ENCODE measurements at regions not wholly inside any gene's neighbourhood (a gene's known extent, or its start where the extent isn't known, plus 50 kb on each side); places are given as distances from the start of the nearest gene placed in this dataset.

- Histone ChIP-seq H4K91ac (ENCODE audit: low read length) (no peak overlapping the region), H3K18ac (ENCODE audit: low read depth in 1 of 2, low read length in 2 of 2) (no peak overlapping the region), H2AFZ (ENCODE audit: low read depth, low read length) (no peak overlapping the region), H2BK12ac (ENCODE audit: low read length in 2 of 2) (no peak overlapping the region), H2BK5ac (ENCODE audit: low read depth, low read length, poor library complexity, severe bottlenecking) (no peak overlapping the region), H3K4me1 (ENCODE audit: control insufficient read depth, insufficient read depth, low read depth, low read length) (peaks cover 2% of the 10 kb centered on the region), H3K14ac (ENCODE audit: low read length in 2 of 2) (no peak overlapping the region), H3K36me3 (ENCODE audit: control insufficient read depth in 1 of 2, insufficient read depth in 2 of 2, low read depth in 1 of 2, low read length in 2 of 2) (peaks cover 0 to 3% of the 10 kb centered on the region in 2 experiments), H3K23ac (ENCODE audit: low read length in 2 of 2) (no peak overlapping the region), H2AK5ac (ENCODE audit: low read length, severe bottlenecking) (no peak overlapping the region), H3K27me3 (ENCODE audit: control insufficient read depth in 1 of 2, insufficient read depth in 1 of 2, low read length in 2 of 2) (no peaks in the 10 kb centered on the region), H4K8ac (ENCODE audit: low read length) (no peak overlapping the region), H3K27ac (ENCODE audit: low read length, poor library complexity, severe bottlenecking) (no peak overlapping the region), H3K9ac (ENCODE audit: low read length) (no peak overlapping the region), H3K4me3 (ENCODE audit: insufficient read depth in 1 of 2, low read depth in 1 of 2, low read length in 2 of 2) (no peak overlapping the region), H3K4ac (ENCODE audit: low read depth in 1 of 2, low read length in 2 of 2) (no peak overlapping the region), H3K79me1 (replicated peaks; ENCODE audit: low read length, poor library complexity, severe bottlenecking) (no peaks in the 10 kb centered on the region), H3K4me2 (ENCODE audit: low read length, poor library complexity, severe bottlenecking) (no peak overlapping the region), H2BK15ac (ENCODE audit: low read depth, poor library complexity, severe bottlenecking) (no peak overlapping the region), H3K9me3 (ENCODE audit: control insufficient read depth, low read length) (no peaks in the 10 kb centered on the region), H2BK120ac (ENCODE audit: low read depth, low read length) (no peak overlapping the region)
- 76% methylated on average over 7 of the region's 7 CpGs for WGBS
- no peak for DNase-seq
These were observed 571.3 kb downstream of the GLRX3 start for GRCh38 chr10:130707389-130707979.

GRCh38 chr10:130708465-130709070 is 572.4 kb downstream of the GLRX3 start:
- Histone ChIP-seq H3K18ac (ENCODE audit: low read depth in 1 of 2, low read length in 2 of 2) (no peak overlapping the region), H4K91ac (ENCODE audit: low read length) (no peak overlapping the region), H3K4ac (ENCODE audit: low read depth in 1 of 2, low read length in 2 of 2) (no peak overlapping the region), H3K27me3 (ENCODE audit: control insufficient read depth in 1 of 2, insufficient read depth in 1 of 2, low read length in 2 of 2) (no peaks in the 10 kb centered on the region), H2BK120ac (ENCODE audit: low read depth, low read length) (no peak overlapping the region), H2AK5ac (ENCODE audit: low read length, severe bottlenecking) (no peak overlapping the region), H3K4me3 (ENCODE audit: insufficient read depth in 1 of 2, low read depth in 1 of 2, low read length in 2 of 2) (peak overlapping the region in 1 of 2 experiments; percentile 39), H3K4me1 (ENCODE audit: control insufficient read depth, insufficient read depth, low read depth, low read length) (peaks cover 2% of the 10 kb centered on the region), H2AFZ (ENCODE audit: low read depth, low read length) (no peak overlapping the region), H4K8ac (ENCODE audit: low read length) (no peak overlapping the region), H2BK15ac (ENCODE audit: low read depth, poor library complexity, severe bottlenecking) (no peak overlapping the region), H3K14ac (ENCODE audit: low read length in 2 of 2) (peak overlapping the region in 1 of 2 experiments; percentile 1), H3K27ac (ENCODE audit: low read length, poor library complexity, severe bottlenecking) (no peak overlapping the region), H3K9ac (ENCODE audit: low read length) (no peak overlapping the region), H2BK5ac (ENCODE audit: low read depth, low read length, poor library complexity, severe bottlenecking) (no peak overlapping the region), H3K23ac (ENCODE audit: low read length in 2 of 2) (no peak overlapping the region), H3K36me3 (ENCODE audit: control insufficient read depth in 1 of 2, insufficient read depth in 2 of 2, low read depth in 1 of 2, low read length in 2 of 2) (peaks cover 0 to 3% of the 10 kb centered on the region in 2 experiments), H3K9me3 (ENCODE audit: control insufficient read depth, low read length) (no peaks in the 10 kb centered on the region), H3K79me1 (replicated peaks; ENCODE audit: low read length, poor library complexity, severe bottlenecking) (no peaks in the 10 kb centered on the region), H3K4me2 (ENCODE audit: low read length, poor library complexity, severe bottlenecking) (no peak overlapping the region), H2BK12ac (ENCODE audit: low read length in 2 of 2) (no peak overlapping the region)
- no peak for DNase-seq
- 85% methylated on average over 18 of the region's 18 CpGs for WGBS

DNA sequence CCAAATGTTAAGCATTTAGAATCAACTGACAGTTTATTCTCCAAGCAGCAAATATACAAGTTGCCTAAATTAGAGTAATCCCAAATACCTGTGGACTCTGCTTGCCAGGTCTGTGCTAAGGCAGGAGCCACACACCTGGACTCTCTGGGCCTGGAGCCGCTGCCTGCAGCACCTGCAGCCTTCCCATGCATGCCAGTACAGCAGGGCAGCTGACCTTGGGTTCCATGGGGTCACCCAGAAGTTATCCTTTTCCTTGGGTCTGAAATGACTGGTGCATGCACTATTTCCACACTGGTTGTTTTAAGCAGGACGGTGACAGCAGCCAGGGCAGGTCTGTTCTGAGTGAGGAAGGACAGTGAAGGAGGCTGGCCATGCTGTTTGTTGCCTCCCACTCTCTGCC is 573.2 kb downstream of the GLRX3 start:
- H2BK5ac ChIP-seq (ENCODE audit: low read depth, low read length, poor library complexity, severe bottlenecking): no peak overlapping the region
- no peak overlapping the region for H2BK15ac ChIP-seq (ENCODE audit: low read depth, poor library complexity, severe bottlenecking)
- H2AK5ac ChIP-seq (ENCODE audit: low read length, severe bottlenecking): no peak overlapping the region
- H3K14ac ChIP-seq (ENCODE audit: low read length in 2 of 2): no peak overlapping the region
- no peak overlapping the region for H3K4me3 ChIP-seq (ENCODE audit: insufficient read depth in 1 of 2, low read depth in 1 of 2, low read length in 2 of 2)
- no peak overlapping the region for H4K8ac ChIP-seq (ENCODE audit: low read length)
- 41% methylated on average over 2 of the region's 2 CpGs for WGBS
- H2AFZ ChIP-seq (ENCODE audit: low read depth, low read length): no peak overlapping the region
- no peak overlapping the region for H3K4ac ChIP-seq (ENCODE audit: low read depth in 1 of 2, low read length in 2 of 2)
- no peak overlapping the region for H2BK120ac ChIP-seq (ENCODE audit: low read depth, low read length)
- no peaks in the 10 kb centered on the region for H3K79me1 ChIP-seq (replicated peaks; ENCODE audit: low read length, poor library complexity, severe bottlenecking)
- no peaks in the 10 kb centered on the region for H3K27me3 ChIP-seq (ENCODE audit: control insufficient read depth in 1 of 2, insufficient read depth in 1 of 2, low read length in 2 of 2)
- no peak overlapping the region for H3K23ac ChIP-seq (ENCODE audit: low read length in 2 of 2)
- H3K36me3 ChIP-seq (ENCODE audit: control insufficient read depth in 1 of 2, insufficient read depth in 2 of 2, low read depth in 1 of 2, low read length in 2 of 2): peaks cover 0 to 3% of the 10 kb centered on the region in 2 experiments
- no peak overlapping the region for H4K91ac ChIP-seq (ENCODE audit: low read length)
- H3K27ac ChIP-seq (ENCODE audit: low read length, poor library complexity, severe bottlenecking): no peak overlapping the region
- no peak overlapping the region for H2BK12ac ChIP-seq (ENCODE audit: low read length in 2 of 2)
- H3K4me1 ChIP-seq (ENCODE audit: control insufficient read depth, insufficient read depth, low read depth, low read length): peaks cover 2% of the 10 kb centered on the region
- no peak overlapping the region for H3K4me2 ChIP-seq (ENCODE audit: low read length, poor library complexity, severe bottlenecking)
- H3K9ac ChIP-seq (ENCODE audit: low read length): no peak overlapping the region
- DNase-seq: no peak
- no peak overlapping the region for H3K18ac ChIP-seq (ENCODE audit: low read depth in 1 of 2, low read length in 2 of 2)
- H3K9me3 ChIP-seq (ENCODE audit: control insufficient read depth, low read length): no peaks in the 10 kb centered on the region

- Histone ChIP-seq H2BK120ac (ENCODE audit: low read depth, low read length) (no peak overlapping the region), H3K4me2 (ENCODE audit: low read length, poor library complexity, severe bottlenecking) (no peak overlapping the region)
These were observed 574.9 kb downstream of the GLRX3 start for GRCh38 chr10:130711072-130711471.

More at GRCh38 chr10:130711072-130711471, 574.9 kb downstream of the GLRX3 start:
- 79% methylated on average over 13 of the region's 14 CpGs for WGBS
- Histone ChIP-seq H3K4me1 (ENCODE audit: control insufficient read depth, insufficient read depth, low read depth, low read length) (peaks cover 2% of the 10 kb centered on the region), H2BK15ac (ENCODE audit: low read depth, poor library complexity, severe bottlenecking) (no peak overlapping the region), H3K9ac (ENCODE audit: low read length) (no peak overlapping the region), H3K27me3 (ENCODE audit: control insufficient read depth in 1 of 2, insufficient read depth in 1 of 2, low read length in 2 of 2) (no peaks in the 10 kb centered on the region), H3K27ac (ENCODE audit: low read length, poor library complexity, severe bottlenecking) (no peak overlapping the region), H4K91ac (ENCODE audit: low read length) (no peak overlapping the region), H3K9me3 (ENCODE audit: control insufficient read depth, low read length) (peaks cover 4% of the 10 kb centered on the region), H2BK5ac (ENCODE audit: low read depth, low read length, poor library complexity, severe bottlenecking) (no peak overlapping the region), H2AFZ (ENCODE audit: low read depth, low read length) (no peak overlapping the region), H3K4me3 (ENCODE audit: insufficient read depth in 1 of 2, low read depth in 1 of 2, low read length in 2 of 2) (no peak overlapping the region), H3K4ac (ENCODE audit: low read depth in 1 of 2, low read length in 2 of 2) (no peak overlapping the region), H3K36me3 (ENCODE audit: control insufficient read depth in 1 of 2, insufficient read depth in 2 of 2, low read depth in 1 of 2, low read length in 2 of 2) (peaks cover 0 to 3% of the 10 kb centered on the region in 2 experiments), H3K79me1 (replicated peaks; ENCODE audit: low read length, poor library complexity, severe bottlenecking) (no peaks in the 10 kb centered on the region), H3K23ac (ENCODE audit: low read length in 2 of 2) (no peak overlapping the region), H2AK5ac (ENCODE audit: low read length, severe bottlenecking) (no peak overlapping the region), H4K8ac (ENCODE audit: low read length) (no peak overlapping the region), H3K18ac (ENCODE audit: low read depth in 1 of 2, low read length in 2 of 2) (no peak overlapping the region), H2BK12ac (ENCODE audit: low read length in 2 of 2) (no peak overlapping the region), H3K14ac (ENCODE audit: low read length in 2 of 2) (no peak overlapping the region)
- no peak for DNase-seq
